HG03460 (cell line): ENCODE measurements at regions not wholly inside any gene's neighbourhood (a gene's known extent, or its start where the extent isn't known, plus 50 kb on each side); places are given as distances from the start of the nearest gene placed in this dataset.

ENCODE experiments used
- ATAC-seq: cut with Tn5 transposase; IDR thresholded peaks from one replicate; pipeline ENCODE4 v1.9.1; 2021; ENCODE audit not compliant: unreplicated experiment

DNA sequence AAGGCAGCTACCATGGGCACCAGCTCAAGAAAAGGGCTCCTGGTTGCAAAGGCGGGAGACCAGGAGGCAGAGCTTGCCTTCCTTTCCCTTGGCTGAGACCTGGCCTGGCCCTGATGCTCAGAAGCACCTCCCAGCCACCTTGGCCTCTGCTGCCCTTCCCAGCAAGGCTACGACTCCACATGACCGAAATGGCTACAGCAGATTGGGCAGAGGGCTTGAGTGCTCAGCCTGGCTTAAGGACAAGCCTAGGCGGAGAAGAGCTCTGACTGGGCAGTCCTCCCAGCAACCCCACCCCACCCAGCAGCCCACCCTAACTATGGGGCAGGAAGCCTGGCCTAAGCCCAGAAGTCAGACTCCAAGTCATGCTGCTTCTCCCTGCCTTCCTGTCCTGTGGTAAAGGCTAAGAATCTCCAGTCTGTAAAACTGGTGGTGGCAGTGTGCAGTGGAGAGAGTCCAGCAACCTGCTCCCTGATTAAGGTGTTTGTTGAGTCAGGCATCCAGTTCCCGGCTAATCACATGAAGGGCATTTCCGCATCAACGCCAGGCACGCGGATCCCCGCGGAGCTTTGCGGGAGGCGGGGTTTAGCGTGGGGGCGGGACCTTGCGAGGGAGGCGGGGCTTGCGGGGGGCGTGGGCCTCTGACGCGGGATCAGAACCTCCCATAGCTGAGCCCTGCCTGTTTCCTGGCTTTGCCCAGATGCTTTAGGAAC lies 256.0 kb downstream of the BCL11A start:
- ATAC-seq: no peak

GRCh38 chr2:60296219-60296955 lies 257.1 kb downstream of the BCL11A start:
- ATAC-seq: no peak

GRCh38 chr2:60295636-60295962 lies 257.9 kb downstream of the BCL11A start:
- ATAC-seq: no peak

DNA sequence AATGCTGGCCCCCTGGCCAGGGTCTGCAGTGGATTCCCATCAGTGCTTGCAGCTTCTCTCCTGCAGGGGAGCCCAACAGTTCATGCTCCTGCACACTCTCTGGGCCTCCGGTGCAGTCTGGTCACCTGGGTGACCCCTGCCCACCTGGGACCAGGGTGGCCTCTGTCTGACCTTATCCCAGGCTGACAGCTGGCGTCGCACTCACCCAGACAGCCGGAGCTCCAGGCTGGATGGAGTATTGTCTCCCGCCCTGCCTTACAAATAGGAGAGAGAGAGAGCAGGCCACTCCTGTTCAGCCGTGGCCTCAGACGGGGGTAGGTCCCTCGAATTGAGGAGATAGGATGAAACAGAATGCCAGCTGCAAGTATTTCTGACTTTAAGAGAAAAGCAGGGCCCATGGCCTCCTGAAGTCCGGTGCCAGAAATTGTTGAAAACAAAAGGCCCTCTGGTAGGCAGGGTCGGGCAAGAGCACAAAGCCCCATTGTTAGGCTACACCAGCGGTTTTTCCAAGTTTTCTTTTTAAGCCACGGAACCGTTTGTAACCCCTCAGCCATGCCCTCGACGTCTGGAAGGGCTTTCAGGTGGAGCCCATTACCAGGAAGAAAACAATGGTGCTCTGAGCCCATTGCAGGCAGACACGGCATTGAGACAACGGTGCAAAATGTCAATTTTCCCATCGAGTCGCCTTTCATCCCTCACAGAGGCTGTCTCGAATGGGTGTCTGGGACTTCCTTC lies 258.4 kb downstream of the BCL11A start:
- no peak for ATAC-seq

DNA sequence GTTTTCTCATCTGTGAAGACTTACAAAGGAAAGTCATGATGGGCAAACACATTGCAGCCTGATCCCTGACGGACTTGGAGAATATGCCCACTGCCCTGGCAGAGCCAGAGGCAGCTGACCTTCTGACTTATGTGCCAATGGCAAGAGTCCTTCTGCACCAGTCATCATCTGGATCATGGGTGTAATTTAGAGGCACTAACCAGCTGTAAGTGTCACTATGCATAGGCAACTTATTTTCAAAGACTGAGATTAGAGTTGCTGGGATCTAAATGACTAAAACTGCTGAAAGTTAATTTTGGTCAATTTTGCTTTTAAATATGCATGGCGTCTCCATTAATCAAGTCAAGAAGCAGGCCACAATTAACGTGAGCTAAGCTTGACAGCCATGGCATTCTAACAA lies 261.2 kb downstream of the BCL11A start:
- ATAC-seq: no peak

GRCh38 chr2:60290509-60290908 lies 262.9 kb downstream of the BCL11A start:
- ATAC-seq: no peak

DNA sequence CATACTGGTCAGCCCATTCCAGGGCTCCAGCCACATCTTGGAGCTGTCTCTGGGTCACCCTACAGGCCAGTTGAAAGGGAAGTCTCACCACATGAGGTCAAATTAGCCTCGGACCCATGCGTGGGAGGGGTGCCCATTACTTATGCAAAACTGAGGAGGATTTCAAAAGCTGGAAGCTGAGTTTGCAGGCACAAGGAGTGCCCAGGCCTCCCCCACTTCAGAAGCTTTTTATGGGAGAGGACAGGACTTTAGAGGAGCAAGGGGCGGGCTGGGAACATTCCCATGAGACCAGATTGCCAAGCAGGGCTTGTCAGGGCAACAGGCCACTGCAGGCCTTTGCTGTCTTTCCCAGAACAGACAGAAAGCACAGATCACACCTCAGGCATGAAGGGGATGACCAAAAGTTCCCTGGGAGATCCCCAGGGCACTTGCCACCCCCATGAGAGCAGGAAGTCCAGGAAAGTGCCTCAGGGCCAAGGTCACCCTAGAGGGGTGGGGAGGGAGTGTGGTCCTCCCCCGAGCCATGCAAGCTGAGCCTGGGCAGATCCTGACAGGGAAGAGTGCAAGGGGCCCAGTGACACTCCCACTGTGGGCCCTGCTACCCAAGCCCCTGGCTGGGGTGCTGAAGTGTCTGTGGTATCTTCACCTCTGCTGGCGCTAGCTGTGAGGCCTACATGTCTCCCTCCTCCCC lies 267.7 kb downstream of the BCL11A start:
- no peak for ATAC-seq

DNA sequence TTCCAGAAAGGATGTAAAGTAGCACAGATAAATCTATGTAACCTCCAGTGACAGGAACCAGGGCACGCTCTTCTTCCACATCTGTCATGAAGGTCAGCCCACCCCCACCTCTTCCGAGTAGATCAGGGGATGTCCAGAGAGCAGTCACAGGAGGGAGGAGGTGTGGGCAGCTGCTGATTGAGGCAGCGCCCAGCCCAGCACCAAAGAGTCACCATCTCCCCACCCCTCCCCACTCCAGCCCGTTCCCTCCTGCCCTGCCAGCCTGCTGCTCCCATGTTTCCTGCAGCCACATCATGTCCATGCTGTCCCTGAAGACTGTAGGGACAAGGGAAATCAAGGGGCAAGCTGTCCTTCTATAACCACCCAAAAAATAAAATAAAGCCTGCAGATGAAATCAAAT lies 269.8 kb downstream of the BCL11A start:
- no peak for ATAC-seq

DNA sequence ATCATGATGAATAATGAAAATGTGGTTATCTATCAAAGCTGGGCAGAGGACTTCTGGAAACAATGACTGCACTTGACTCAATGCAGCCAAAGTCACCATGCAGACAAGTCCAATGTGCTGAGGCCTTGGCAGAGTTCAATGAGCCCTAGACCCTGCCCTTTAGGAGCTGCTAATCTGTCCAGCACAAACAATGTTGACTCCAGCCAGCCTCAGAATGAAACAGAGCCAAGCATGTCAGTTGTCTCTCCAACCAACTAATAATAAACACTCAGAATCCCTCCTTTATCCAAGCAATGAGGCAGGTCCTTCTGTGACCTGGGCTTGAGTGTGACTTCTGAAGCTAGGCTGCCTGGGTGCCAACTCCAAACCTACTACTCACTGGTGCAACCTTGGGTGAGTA lies 270.6 kb downstream of the BCL11A start:
- ATAC-seq: no peak

GRCh38 chr2:60281730-60282129 lies 271.7 kb downstream of the BCL11A start:
- ATAC-seq: no peak

DNA sequence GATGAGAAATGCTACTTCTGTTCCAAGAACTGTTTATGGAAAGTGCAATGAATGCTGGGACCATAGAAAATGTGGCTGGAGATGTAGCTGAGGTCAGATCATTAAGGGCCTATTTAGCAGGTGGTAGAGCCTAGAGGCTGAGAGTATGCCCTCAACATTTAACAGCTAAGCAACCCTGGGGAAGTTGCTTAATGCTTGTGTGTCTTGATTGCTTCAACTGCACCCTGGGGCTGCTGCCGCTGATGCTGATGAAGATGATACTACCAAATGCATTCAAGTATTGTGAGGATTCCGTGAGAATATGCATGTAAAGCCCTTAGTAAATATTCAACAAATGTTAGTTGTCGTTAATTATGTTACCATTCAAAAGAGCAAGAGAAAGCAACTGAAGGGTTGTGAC lies 273.2 kb downstream of the BCL11A start:
- no peak for ATAC-seq

DNA sequence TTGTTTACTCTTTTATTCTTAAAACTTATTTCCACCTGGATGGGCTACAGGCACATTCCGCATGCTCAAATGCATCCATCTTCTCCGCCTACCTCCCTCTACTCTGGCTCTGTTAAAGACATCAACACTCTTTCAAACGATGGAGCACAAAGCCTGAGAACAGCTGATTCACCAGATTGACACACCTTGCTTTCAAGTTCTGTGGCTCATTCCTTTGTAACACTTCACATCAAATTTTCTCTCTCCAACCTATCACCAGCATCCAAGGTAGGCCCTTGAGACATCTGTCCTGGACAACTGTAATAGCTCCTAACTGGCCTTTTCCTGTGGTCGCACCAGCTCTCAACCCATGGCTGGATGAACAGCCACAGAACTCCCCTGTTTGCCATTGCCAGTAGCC lies 274.5 kb downstream of the BCL11A start:
- ATAC-seq: no peak

GRCh38 chr2:60275958-60276357 lies 277.5 kb downstream of the BCL11A start:
- ATAC-seq: no peak

- ATAC-seq: no peak
Measured at GRCh38 chr2:60273836-60274235, 279.6 kb downstream of the BCL11A start.

- no peak for ATAC-seq
Measured at GRCh38 chr2:60271713-60272112, 281.7 kb downstream of the BCL11A start.

DNA sequence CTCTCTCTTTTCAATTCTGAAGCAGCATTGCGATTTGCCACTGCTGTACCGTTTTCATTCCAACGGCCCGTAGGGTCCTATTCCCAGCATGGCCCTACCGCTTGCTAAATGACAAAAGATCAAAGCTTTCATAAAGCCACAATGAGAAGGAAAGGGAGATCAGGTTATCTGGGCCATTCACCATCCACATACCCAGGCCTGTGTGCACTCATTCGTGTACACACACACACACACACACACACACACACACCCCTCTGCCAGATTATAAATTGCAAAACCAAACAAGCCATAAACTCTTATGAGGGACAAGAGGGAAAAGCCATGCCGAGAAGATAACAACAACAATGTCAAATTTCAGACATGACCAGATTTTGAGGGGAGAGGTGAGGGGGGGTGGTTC lies 282.3 kb downstream of the BCL11A start:
- no peak for ATAC-seq

DNA sequence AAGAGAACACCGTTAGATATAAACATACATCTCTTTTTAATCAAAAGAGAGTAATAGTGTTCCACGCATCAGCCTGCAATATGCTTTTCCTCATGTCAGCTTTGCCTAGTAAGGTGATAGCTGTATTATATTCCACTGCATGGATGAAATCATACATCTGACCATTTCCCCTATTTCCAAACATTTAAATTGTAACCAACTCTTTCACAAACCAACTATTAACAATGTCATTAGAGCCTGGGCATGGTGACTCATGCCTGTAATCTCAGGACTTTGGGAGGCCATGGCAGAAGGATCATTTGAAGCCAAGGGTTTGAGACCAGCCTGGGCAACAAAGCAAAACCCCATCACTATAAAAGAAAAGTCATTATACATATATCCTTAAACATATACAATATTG lies 284.8 kb downstream of the BCL11A start:
- no peak for ATAC-seq

DNA sequence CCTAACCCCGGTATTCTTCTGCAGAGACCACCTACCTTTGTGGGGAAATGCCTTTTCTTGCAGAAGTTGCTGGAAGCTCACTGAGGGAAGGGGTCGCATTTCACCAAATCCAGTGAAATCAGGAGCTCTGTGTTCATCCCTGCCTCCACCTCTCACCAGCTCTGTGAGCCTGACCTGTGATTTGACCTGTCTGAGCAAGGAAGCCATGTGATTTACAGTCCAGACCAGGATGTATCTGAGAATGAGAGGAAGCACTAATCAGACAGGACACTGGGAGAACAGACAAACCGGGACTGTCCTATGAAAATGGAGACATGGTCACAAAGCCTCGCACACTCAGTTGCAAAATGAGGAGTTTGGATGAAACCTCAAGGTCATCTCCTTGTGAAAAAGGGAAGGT lies 285.4 kb downstream of the BCL11A start:
- ATAC-seq: no peak

GRCh38 chr2:60267122-60267521 lies 286.3 kb downstream of the BCL11A start:
- no peak for ATAC-seq

GRCh38 chr2:60262178-60262577 lies 291.3 kb downstream of the BCL11A start:
- ATAC-seq: no peak

- no peak for ATAC-seq
Measured at GRCh38 chr2:60260639-60261296, 292.7 kb downstream of the BCL11A start.
